SK-N-MC (cell line): ENCODE measurements at regions not wholly inside any gene's neighbourhood (a gene's known extent, or its start where the extent isn't known, plus 50 kb on each side); places are given as distances from the start of the nearest gene placed in this dataset.

Experiments
- EZH2 ChIP-seq: fragments of 200-600 bp; sonication (generic); IDR thresholded peaks from one replicate; pipeline ENCODE4 v1.6.1; 2017; ENCODE audit warnings: antibody characterized with exemption
- FOXP2 ChIP-seq: optimal IDR thresholded peaks from 2 replicates; pipeline ENCODE3; 2011; ENCODE audit warnings: mild to moderate bottlenecking, moderate library complexity; ENCODE audit not compliant: insufficient read depth; ENCODE audit errors: extremely low read length, control extremely low read depth
- POLR2AphosphoS5 ChIP-seq: IDR thresholded peaks from 2 replicates; pipeline ENCODE4 v1.6.1; 2012; ENCODE audit warnings: mild to moderate bottlenecking, low read depth, low read length, borderline replicate concordance

GRCh38 chr14:87705439-87705896 is 287.5 kb downstream of the GALC start:
- no peak for TF ChIP-seq EZH2
- TF ChIP-seq POLR2AphosphoS5, result no peak
- TF ChIP-seq FOXP2, result no peak
